ENCODE measurements at regions not wholly inside any gene's neighbourhood (a gene's known extent, or its start where the extent isn't known, plus 50 kb on each side); places are given as distances from the start of the nearest gene placed in this dataset.

- DNase-seq (ENCODE audit: low read depth in 4 of 4, low spot score in 3 of 4) = no peak
Observed at GRCh38 chr2:199707593-199708185, 143.3 kb downstream of the FTCDNL1 start.

- DNase-seq (ENCODE audit: low read depth in 4 of 4, low spot score in 3 of 4) = no peak
Observed at GRCh38 chr2:199705538-199705937, 145.5 kb downstream of the FTCDNL1 start.

GRCh38 chr2:199704358-199705238 is 146.4 kb downstream of the FTCDNL1 start:
- no peak for DNase-seq (ENCODE audit: low read depth in 4 of 4, low spot score in 3 of 4)

- no peak for DNase-seq (ENCODE audit: low read depth in 4 of 4, low spot score in 3 of 4)
Observed at GRCh38 chr2:199703199-199703598, 147.8 kb downstream of the FTCDNL1 start.

GRCh38 chr2:199697469-199697868 is 153.5 kb downstream of the FTCDNL1 start:
- no peak for DNase-seq (ENCODE audit: low read depth in 4 of 4, low spot score in 3 of 4)

- DNase-seq (ENCODE audit: low read depth in 4 of 4, low spot score in 3 of 4) = no peak
Observed at GRCh38 chr2:199696048-199696447, 154.9 kb downstream of the FTCDNL1 start.

GRCh38 chr2:199693861-199694260 is 157.1 kb downstream of the FTCDNL1 start:
- DNase-seq (ENCODE audit: low read depth in 4 of 4, low spot score in 3 of 4) = no peak

GRCh38 chr2:199692489-199692888 is 158.5 kb downstream of the FTCDNL1 start:
- no peak for DNase-seq (ENCODE audit: low read depth in 4 of 4, low spot score in 3 of 4)

- no peak for DNase-seq (ENCODE audit: low read depth in 4 of 4, low spot score in 3 of 4)
Observed at GRCh38 chr2:199690225-199690624, 160.8 kb downstream of the FTCDNL1 start.

GRCh38 chr2:199685669-199686068 is 165.3 kb downstream of the FTCDNL1 start:
- no peak for DNase-seq (ENCODE audit: low read depth in 4 of 4, low spot score in 3 of 4)

GRCh38 chr2:199684832-199685231 is 166.2 kb downstream of the FTCDNL1 start:
- no peak for DNase-seq (ENCODE audit: low read depth in 4 of 4, low spot score in 3 of 4)

- DNase-seq (ENCODE audit: low read depth in 4 of 4, low spot score in 3 of 4) = no peak
Observed at GRCh38 chr2:199684168-199684567, 166.8 kb downstream of the FTCDNL1 start.

GRCh38 chr2:199682001-199682400 is 169.0 kb downstream of the FTCDNL1 start:
- DNase-seq (ENCODE audit: low read depth in 4 of 4, low spot score in 3 of 4) = no peak

GRCh38 chr2:199680482-199680881 is 170.5 kb downstream of the FTCDNL1 start:
- no peak for DNase-seq (ENCODE audit: low read depth in 4 of 4, low spot score in 3 of 4)

- no peak for DNase-seq (ENCODE audit: low read depth in 4 of 4, low spot score in 3 of 4)
Observed at GRCh38 chr2:199679883-199680282, 171.1 kb downstream of the FTCDNL1 start.

GRCh38 chr2:199677881-199678280 is 173.1 kb downstream of the FTCDNL1 start:
- DNase-seq (ENCODE audit: low read depth in 4 of 4, low spot score in 3 of 4) = no peak

- no peak for DNase-seq (ENCODE audit: low read depth in 4 of 4, low spot score in 3 of 4)
Observed at GRCh38 chr2:199668645-199669044, 182.3 kb downstream of the FTCDNL1 start.

GRCh38 chr2:199663157-199663556 is 187.8 kb downstream of the FTCDNL1 start:
- no peak for DNase-seq (ENCODE audit: low read depth in 4 of 4, low spot score in 3 of 4)

GRCh38 chr2:199662255-199662654 is 188.7 kb downstream of the FTCDNL1 start:
- no peak for DNase-seq (ENCODE audit: low read depth in 4 of 4, low spot score in 3 of 4)

- DNase-seq (ENCODE audit: low read depth in 4 of 4, low spot score in 3 of 4) = no peak
Observed at GRCh38 chr2:199660167-199660566, 190.8 kb downstream of the FTCDNL1 start.

- DNase-seq (ENCODE audit: low read depth in 4 of 4, low spot score in 3 of 4) = peak in 2 of 4 donors; percentile 12 to 25
Observed at GRCh38 chr2:199659207-199659606, 191.8 kb downstream of the FTCDNL1 start.

GRCh38 chr2:199646439-199646838 is 188.7 kb upstream of the SATB2 start:
- no peak for DNase-seq (ENCODE audit: low read depth in 4 of 4, low spot score in 3 of 4)
